ENCODE measurements at regions not wholly inside any gene's neighbourhood (a gene's known extent, or its start where the extent isn't known, plus 50 kb on each side); places are given as distances from the start of the nearest gene placed in this dataset.

DNA sequence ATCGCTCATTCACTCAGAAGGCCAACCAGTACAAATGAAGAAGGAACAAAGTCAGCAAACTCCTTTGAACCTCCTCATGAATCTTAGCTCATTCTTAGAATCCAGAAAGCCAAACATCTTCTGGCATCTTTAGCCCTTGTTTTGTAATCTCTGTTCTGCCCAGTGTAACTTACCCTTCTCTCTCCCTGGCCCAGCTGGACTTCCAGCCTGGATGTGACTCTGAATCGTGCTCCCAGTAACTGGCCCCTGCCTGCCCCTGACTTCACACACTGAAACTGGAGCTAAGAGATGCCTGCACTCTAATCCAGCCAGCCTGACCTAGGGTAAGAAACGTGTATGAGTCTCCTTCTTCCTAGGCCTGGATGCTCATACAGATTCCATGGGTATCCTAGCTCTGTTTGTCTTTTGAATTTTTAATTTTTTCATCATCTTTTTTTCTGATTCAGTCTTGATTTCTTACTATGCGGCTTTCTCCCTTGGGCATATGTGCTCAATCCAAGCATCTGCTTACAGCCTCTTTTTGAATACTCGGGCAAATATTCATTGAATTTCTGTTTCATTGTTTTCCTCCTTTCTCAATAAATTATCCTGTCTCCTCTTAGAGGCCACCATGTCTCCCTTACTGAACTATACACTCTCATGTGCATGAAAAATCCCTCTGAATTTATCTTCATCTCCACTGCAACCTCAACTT, 845.6 kb upstream of the AUTS2 start:
- DNase-seq (ENCODE audit: low read depth, low spot score): no peak
- CTCF ChIA-PET: interaction anchor here (1.2 to 1.3 kb wide), 2 partner anchors 9 to 15 kb away, joined by 3 read pairs; no protein-coding TSS in a partner anchor
- TF ChIP-seq, protein P1, sequence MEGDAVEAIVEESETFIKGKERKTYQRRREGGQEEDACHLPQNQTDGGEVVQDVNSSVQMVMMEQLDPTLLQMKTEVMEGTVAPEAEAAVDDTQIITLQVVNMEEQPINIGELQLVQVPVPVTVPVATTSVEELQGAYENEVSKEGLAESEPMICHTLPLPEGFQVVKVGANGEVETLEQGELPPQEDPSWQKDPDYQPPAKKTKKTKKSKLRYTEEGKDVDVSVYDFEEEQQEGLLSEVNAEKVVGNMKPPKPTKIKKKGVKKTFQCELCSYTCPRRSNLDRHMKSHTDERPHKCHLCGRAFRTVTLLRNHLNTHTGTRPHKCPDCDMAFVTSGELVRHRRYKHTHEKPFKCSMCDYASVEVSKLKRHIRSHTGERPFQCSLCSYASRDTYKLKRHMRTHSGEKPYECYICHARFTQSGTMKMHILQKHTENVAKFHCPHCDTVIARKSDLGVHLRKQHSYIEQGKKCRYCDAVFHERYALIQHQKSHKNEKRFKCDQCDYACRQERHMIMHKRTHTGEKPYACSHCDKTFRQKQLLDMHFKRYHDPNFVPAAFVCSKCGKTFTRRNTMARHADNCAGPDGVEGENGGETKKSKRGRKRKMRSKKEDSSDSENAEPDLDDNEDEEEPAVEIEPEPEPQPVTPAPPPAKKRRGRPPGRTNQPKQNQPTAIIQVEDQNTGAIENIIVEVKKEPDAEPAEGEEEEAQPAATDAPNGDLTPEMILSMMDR (IDR thresholded peaks at IDR 0.05; ENCODE audit: insufficient read depth, low read length, missing control alignments): no peak
- POLR2A ChIA-PET: no interaction called here
- no peak overlapping the region for H3K4me3 ChIP-seq (ENCODE audit: low read depth, low read length)

DNA sequence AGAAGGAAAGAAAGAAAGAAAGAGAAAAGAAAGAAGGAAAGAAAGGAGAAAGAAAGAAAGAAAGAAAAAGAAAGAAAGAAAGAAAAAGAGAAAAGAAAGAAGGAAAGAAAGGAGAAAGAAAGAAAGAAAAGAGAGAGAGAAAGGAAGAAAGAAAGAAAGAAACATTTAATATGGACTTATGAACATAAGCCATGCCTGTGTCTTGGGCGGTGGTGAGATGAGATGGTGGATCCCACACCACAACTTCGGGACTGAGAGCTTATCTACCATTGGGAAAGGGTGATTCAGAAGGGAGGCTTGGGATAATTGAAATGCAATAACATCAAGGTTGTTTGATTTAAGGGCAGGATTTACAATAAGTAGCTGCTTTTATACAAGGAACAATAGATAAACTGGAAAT, 843.9 kb upstream of the AUTS2 start:
- ChIA-PET POLR2A (no interaction called here), CTCF (no interaction called here)
- TF ChIP-seq, protein P1 (IDR thresholded peaks at IDR 0.05; ENCODE audit: insufficient read depth, low read length, missing control alignments): no peak
- DNase-seq (ENCODE audit: low read depth, low spot score): no peak
- H3K4me3 ChIP-seq (ENCODE audit: low read depth, low read length): no peak overlapping the region

DNA sequence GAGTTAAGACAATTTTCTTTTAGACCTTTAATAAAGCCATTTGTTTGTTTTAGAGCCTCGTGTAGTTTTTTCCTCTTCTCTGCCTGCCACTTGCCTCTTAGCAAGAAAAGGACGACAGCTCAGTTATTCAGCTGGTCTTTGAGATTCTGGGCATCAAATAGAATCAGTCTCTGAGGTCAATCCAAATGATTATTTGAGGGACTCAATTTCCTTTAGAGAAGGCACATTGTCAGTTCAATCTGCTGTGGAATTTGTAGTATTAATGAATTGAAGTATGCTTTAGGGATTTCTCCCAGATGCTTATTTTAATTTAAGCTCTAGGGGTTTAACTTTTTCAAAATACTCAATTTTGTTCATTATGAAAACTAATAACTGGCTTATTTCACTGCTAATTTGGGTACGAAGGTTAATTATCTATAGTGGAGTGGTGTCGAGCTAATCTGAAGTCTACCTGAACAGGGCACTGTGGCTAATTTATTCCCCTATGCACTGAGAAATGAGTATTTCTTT, 841.2 kb upstream of the AUTS2 start:
- ChIA-PET CTCF (no interaction called here), POLR2A (no interaction called here)
- no peak overlapping the region for H3K4me3 ChIP-seq (ENCODE audit: low read depth, low read length)
- TF ChIP-seq, protein P1 (IDR thresholded peaks at IDR 0.05; ENCODE audit: insufficient read depth, low read length, missing control alignments): no peak
- no peak for DNase-seq (ENCODE audit: low read depth, low spot score)

DNA sequence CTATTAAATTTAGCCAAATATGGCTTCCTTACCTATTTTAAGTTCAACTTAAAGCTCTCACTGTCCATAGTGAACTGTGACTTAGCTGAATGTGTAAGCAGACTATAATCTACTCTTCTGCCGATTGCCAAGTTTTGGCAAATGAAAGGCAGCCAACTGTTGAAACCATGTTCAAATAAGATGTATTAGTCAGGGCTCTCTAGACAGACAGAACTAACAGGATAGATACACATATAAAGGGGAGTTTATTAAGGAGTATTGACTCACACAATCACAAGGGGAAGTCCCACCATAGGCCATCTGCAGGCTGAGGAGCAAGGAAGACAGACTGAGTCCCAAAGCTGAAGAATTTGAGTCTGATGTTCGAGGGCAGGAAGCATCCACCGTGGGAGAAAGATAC, 837.7 kb upstream of the AUTS2 start:
- H3K4me3 ChIP-seq (ENCODE audit: low read depth, low read length): no peak overlapping the region

DNA sequence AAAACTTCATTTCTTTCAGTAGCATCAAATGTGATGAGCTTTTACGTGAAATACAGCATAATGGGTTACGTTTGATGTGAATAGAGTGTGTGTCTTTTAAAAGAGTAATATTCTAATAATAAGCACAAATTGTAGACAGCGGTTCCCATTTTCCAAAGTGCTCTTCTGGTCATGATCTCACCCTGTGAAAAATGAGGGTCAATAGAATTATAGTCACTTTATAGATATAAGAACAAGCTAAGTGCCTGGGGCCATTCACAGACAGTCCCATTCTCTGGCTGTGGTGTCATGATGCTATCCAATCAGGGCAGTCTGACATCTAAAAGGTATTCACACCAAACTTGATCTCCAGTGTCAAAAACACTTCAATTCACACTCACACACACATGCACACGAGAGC, 830.8 kb upstream of the AUTS2 start:
- TF ChIP-seq, protein P1 (IDR thresholded peaks at IDR 0.05; ENCODE audit: insufficient read depth, low read length, missing control alignments): no peak
- DNase-seq (ENCODE audit: low read depth, low spot score): no peak
- no peak overlapping the region for H3K4me3 ChIP-seq (ENCODE audit: low read depth, low read length)
- ChIA-PET CTCF (no interaction called here), POLR2A (no interaction called here)

More for the DNA sequence above, 837.7 kb upstream of the AUTS2 start:
- POLR2A ChIA-PET: no interaction called here
- DNase-seq (ENCODE audit: low read depth, low spot score): no peak
- CTCF ChIA-PET: no interaction called here
- TF ChIP-seq, protein P1 (IDR thresholded peaks at IDR 0.05; ENCODE audit: insufficient read depth, low read length, missing control alignments): no peak

DNA sequence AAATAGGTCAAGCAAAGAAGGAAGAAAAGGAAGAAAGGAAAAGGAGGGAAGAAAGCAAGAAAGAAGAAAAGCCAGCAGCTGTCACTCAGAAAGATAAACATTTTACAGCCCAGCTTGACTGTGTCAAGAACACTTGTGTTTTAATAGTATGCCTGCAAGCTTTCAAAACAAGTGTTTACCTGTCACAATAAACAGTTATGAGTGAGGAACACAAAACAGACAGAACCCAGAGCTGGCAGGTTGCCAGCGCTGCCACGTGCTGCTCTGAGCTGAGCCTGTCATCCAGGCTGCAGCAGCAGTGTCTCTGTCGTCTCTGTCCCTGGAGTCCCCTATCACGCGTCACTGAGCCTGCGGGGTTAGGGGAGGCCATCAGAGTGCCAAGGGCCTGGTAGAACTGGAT, 827.6 kb upstream of the AUTS2 start:
- TF ChIP-seq, protein P1 (IDR thresholded peaks at IDR 0.05; ENCODE audit: insufficient read depth, low read length, missing control alignments): no peak
- no peak for DNase-seq (ENCODE audit: low read depth, low spot score)
- ChIA-PET CTCF (interaction anchor here (1.5 kb wide), 1 partner anchor 8 kb away, joined by 5 read pairs; no protein-coding TSS in a partner anchor), POLR2A (no interaction called here)
- H3K4me3 ChIP-seq (ENCODE audit: low read depth, low read length): no peak overlapping the region
